ENCODE measurements at regions not wholly inside any gene's neighbourhood (a gene's known extent, or its start where the extent isn't known, plus 50 kb on each side); places are given as distances from the start of the nearest gene placed in this dataset.

DNA sequence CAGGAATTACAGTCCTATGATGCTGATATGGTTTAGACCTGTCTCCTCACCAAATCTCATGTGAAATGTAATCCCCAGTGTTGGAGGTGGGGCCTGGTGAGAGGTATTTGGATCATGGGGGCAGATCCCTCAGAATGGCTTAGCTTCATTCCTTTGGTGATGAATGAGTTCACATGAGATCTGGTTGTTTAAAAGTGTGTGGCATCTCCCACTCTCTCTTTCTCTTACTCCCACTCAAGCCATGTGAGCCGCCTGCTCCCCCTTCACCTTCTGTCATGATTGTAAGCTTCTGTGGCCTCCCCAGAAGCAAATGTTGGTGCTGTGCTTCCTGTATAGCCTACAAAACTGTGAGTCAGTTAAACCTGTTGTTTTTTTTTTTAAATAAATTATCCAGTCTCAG is 89.4 kb upstream of the ARHGAP5 start:
- no peak for DNase-seq
- in situ Hi-C loops (cut with HindIII; ENCODE audit: low pct_ligation_motif_present, low pct_unique_long_range_greater_than_20kb, low sequenced_read_pairs): no loop called here

DNA sequence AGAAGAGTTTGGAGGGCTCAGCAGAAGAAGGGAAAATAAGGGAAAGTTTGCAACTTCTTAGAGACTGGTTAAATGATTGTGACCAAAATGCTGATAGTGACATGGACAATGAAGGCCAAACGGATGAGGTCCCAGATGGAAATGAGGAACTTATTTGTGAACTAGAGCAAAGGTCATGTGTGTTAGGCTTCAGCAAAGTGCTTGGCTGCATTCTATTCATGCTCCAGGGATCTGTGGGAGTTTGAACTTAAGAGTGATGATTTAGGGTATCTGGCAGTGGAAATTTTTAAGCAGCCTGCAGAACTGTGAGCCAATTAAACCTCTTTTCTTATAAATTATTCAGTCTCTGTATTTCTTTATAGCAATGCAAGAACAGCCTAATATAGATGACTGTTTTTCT is 88.9 kb upstream of the ARHGAP5 start:
- in situ Hi-C loops (cut with HindIII; ENCODE audit: low pct_ligation_motif_present, low pct_unique_long_range_greater_than_20kb, low sequenced_read_pairs): no loop called here
- DNase-seq: no peak

- in situ Hi-C loops (cut with HindIII; ENCODE audit: low pct_ligation_motif_present, low pct_unique_long_range_greater_than_20kb, low sequenced_read_pairs): no loop called here
- DNase-seq: no peak
Observed at GRCh38 chr14:31990183-31990857, 86.8 kb upstream of the ARHGAP5 start.

- DNase-seq: no peak
- in situ Hi-C loops (cut with HindIII; ENCODE audit: low pct_ligation_motif_present, low pct_unique_long_range_greater_than_20kb, low sequenced_read_pairs): no loop called here
Observed at GRCh38 chr14:31990926-31991572, 86.1 kb upstream of the ARHGAP5 start.

- in situ Hi-C loops (cut with HindIII; ENCODE audit: low pct_ligation_motif_present, low pct_unique_long_range_greater_than_20kb, low sequenced_read_pairs): no loop called here
- DNase-seq: no peak
Observed at GRCh38 chr14:31992011-31992447, 85.1 kb upstream of the ARHGAP5 start.

DNA sequence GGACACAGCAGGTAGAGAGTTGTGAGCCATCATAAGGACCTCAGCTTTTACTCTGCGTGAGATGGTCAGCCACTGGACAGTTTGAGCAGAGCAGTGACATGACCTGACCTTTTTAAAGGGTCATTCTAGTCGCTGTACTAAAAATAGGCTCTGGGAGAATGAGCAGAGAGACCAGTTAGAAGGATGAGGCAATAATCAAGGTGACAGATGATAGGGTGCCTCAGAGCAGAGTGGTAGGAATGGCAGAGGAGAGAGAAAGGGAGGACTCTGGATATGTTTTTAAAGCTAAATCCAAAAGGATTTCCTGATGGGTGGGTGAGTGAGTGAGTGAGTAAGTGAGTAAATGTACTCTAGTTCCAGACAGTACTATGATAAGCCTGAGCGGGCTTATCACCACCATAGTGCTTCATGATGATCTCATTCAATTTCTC is 83.6 kb upstream of the ARHGAP5 start:
- in situ Hi-C loops (cut with HindIII; ENCODE audit: low pct_ligation_motif_present, low pct_unique_long_range_greater_than_20kb, low sequenced_read_pairs): no loop called here
- no peak for DNase-seq

DNA sequence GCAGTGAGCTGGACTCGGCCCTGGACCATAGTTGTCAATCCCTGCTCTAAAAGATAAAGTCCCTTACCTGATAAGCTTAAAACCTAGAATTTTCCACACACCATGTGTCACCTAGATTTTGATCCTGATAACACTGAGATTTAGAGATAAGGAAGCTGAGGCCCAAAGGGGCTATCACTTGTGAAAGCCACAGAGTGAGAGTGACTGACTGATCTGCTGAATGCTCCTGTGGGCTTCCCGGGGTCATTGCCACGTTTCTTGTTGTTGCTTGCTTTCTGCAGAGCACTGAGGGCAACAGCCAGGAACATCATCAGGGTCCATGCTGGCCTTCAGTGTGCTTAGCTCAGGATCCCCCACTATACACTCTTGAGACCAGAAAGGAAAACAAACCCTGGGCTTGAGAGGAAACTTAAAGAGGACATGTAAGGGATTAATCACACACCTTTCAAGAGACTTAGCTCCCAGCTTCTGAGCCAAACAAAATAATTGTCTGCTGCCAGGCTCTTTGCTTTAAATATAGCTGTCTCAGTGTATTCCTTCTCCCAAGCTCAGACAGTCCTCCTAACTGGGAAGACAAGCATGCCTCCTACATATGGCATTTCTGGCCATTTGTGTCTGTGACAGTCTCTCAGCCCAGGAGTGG is 82.6 kb upstream of the ARHGAP5 start:
- no peak for DNase-seq
- in situ Hi-C loops (cut with HindIII; ENCODE audit: low pct_ligation_motif_present, low pct_unique_long_range_greater_than_20kb, low sequenced_read_pairs): no loop called here

- in situ Hi-C loops (cut with HindIII; ENCODE audit: low pct_ligation_motif_present, low pct_unique_long_range_greater_than_20kb, low sequenced_read_pairs): no loop called here
- DNase-seq: no peak
Observed at GRCh38 chr14:32003585-32003984, 73.5 kb upstream of the ARHGAP5 start.

DNA sequence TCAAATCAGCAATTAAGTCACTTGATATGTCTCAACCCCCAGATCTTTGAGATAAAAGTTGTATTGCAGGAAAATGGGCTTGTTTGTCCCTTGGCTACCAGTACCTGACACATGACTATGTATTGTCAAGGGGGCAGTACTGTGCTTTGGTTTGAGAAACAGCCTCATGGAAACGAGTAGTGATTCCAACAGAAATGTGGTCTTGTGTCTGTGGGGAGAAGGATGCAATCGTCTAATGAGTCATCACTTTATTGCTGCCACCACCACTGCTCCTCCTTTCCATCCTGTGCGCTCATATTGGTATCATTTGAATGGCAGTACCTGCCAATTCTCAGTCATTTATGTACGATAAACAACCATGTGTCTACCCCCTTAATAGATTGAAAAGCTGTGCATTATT is 72.8 kb upstream of the ARHGAP5 start:
- DNase-seq: peak; percentile 72
- in situ Hi-C loops (cut with HindIII; ENCODE audit: low pct_ligation_motif_present, low pct_unique_long_range_greater_than_20kb, low sequenced_read_pairs): no loop called here

GRCh38 chr14:32005628-32006027 is 71.5 kb upstream of the ARHGAP5 start:
- in situ Hi-C loops (cut with HindIII; ENCODE audit: low pct_ligation_motif_present, low pct_unique_long_range_greater_than_20kb, low sequenced_read_pairs): no loop called here
- no peak for DNase-seq

- in situ Hi-C loops (cut with HindIII; ENCODE audit: low pct_ligation_motif_present, low pct_unique_long_range_greater_than_20kb, low sequenced_read_pairs): no loop called here
- peak; percentile 96 for DNase-seq
Observed at GRCh38 chr14:32006263-32007110, 70.6 kb upstream of the ARHGAP5 start.

- in situ Hi-C loops (cut with HindIII; ENCODE audit: low pct_ligation_motif_present, low pct_unique_long_range_greater_than_20kb, low sequenced_read_pairs): no loop called here
- DNase-seq: no peak
Observed at GRCh38 chr14:32007755-32008362, 69.2 kb upstream of the ARHGAP5 start.

- in situ Hi-C loops (cut with HindIII; ENCODE audit: low pct_ligation_motif_present, low pct_unique_long_range_greater_than_20kb, low sequenced_read_pairs): no loop called here
Observed at GRCh38 chr14:32008602-32009193, 68.4 kb upstream of the ARHGAP5 start.

DNA sequence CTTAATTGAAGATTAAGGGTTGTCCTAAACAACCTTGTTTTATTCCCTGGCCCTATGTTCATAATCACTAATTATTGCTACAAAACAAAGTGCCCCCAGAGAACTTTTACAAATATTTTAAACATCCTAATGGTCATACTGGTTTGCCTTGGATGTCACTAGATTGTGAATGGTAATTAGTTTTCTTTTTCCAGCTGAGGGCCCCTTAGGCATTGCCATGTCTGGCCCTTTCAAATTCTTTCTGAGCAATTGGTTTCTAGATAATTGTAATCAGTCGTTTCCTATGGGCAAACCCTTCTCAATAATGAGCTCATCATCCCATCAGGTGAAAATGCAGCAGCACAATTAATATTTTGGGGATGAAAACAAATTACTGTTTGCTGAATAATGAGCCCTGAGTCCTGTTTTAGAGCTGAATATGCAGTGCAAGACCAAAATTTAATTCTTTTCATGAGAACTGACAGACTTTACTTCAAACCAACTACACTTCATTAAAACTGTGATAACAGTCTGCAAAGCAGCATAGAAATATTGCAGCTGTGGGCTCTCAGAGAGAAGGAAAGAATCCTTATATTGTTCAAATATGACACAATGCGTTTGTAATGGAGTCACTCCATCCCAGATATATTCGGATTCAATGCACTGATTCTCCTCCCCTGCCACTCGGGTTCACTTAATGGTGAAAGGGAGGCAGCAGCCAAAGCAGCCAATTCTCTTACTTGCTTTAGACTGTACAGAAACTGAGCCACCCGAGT is 67.7 kb upstream of the ARHGAP5 start:
- no peak for DNase-seq
- in situ Hi-C loops (cut with HindIII; ENCODE audit: low pct_ligation_motif_present, low pct_unique_long_range_greater_than_20kb, low sequenced_read_pairs): no loop called here

More at GRCh38 chr14:32008602-32009193, 68.4 kb upstream of the ARHGAP5 start:
- DNase-seq: no peak

GRCh38 chr14:32009976-32010581 is 67.0 kb upstream of the ARHGAP5 start:
- in situ Hi-C loops (cut with HindIII; ENCODE audit: low pct_ligation_motif_present, low pct_unique_long_range_greater_than_20kb, low sequenced_read_pairs): no loop called here
- DNase-seq: no peak

DNA sequence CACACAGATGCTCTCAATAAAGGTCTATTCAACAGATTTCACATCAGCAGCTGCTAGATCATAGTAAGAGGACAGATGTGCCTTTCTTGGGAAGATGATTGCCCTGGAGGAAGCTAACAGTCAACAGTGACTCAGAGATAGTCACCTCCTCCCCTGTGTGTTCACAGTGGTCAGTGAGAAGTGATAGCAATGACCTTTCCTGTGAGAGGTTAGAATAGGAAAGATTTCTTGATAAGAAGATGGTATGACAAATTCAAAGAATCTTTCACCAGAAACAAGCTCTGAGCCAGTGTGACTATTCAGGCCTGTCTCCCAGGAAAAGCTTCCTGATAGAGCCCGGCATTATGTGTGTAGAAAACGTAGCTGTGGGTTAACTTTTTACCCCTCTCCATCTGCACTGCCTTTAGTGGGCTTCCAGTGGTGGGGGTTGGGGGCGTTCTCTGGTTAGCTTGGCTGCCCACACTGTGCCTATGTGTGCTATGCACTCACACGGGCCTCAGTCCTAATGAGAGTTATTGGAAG is 66.4 kb upstream of the ARHGAP5 start:
- DNase-seq: peak; percentile 76
- in situ Hi-C loops (cut with HindIII; ENCODE audit: low pct_ligation_motif_present, low pct_unique_long_range_greater_than_20kb, low sequenced_read_pairs): no loop called here

DNA sequence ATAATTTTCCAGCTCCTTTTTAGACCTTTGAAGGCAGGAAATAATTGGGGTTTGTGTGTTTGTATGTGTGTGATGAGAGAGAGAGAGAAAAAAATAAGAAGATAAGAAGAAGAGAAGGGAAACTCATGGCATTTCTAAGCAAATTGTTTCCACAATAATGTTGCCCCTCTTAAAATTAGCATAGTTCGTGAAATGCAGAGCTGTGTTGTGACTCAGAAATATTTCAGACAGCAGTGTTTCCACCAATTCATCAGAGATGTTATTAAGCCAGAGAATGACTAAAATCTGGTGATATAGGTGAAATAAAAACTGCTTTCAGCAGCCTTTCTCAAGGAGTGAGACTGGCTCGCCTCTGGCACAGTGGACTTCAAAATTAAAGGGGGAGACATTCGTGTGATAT is 65.9 kb upstream of the ARHGAP5 start:
- no peak for DNase-seq
- in situ Hi-C loops (cut with HindIII; ENCODE audit: low pct_ligation_motif_present, low pct_unique_long_range_greater_than_20kb, low sequenced_read_pairs): no loop called here
